Tibial nerve (tissue), 4 donors: ENCODE measurements at regions not wholly inside any gene's neighbourhood (a gene's known extent, or its start where the extent isn't known, plus 50 kb on each side); places are given as distances from the start of the nearest gene placed in this dataset.
"Not testable (repeated sequence)": the region's sequence is repeated elsewhere in the genome, so short reads cannot be mapped to it uniquely, and the experiment has no call there.

Source experiments
- CTCF ChIP-seq, 5 experiments: fragments of 200-600 bp in 3 of 5; fragments of 450-650 bp in 2 of 5; sonication (generic) in 3 of 5; IDR thresholded peaks; one replicate each; pipeline ENCODE4 v1.5.1; 2016 to 2019; ENCODE audit warnings: antibody characterized with exemption in 5 of 5, mild to moderate bottlenecking in 3 of 5, moderate library complexity in 2 of 5
- EP300 ChIP-seq, 2 donors: sonication (generic); formaldehyde crosslinking; IDR thresholded peaks; one replicate each; pipeline ENCODE4 v1.6.1; 2017; ENCODE audit warnings: antibody characterized with exemption in 2 of 2, mild to moderate bottlenecking in 1 of 2
- POLR2A ChIP-seq, 2 donors: fragments of 450-650 bp; IDR thresholded peaks; one replicate each; pipeline ENCODE4 v1.6.1; 2017; ENCODE audit warnings: antibody characterized with exemption in 2 of 2, mild to moderate bottlenecking in 2 of 2, moderate library complexity in 2 of 2

- not testable (repeated sequence) for TF ChIP-seq CTCF, POLR2A, EP300 (IDR thresholded peaks at IDR 0.05)
These were observed 70.0 kb downstream of the TMEM121 start for GRCh38 chr14:105596374-105596773.
